ENCODE measurements at regions not wholly inside any gene's neighbourhood (a gene's known extent, or its start where the extent isn't known, plus 50 kb on each side); places are given as distances from the start of the nearest gene placed in this dataset.

- no peak overlapping the region for H3K4me3 ChIP-seq (ENCODE audit: control insufficient read depth, low read depth, low read length)
- no peak for DNase-seq (ENCODE audit: low read depth)
- TF ChIP-seq, protein P1, sequence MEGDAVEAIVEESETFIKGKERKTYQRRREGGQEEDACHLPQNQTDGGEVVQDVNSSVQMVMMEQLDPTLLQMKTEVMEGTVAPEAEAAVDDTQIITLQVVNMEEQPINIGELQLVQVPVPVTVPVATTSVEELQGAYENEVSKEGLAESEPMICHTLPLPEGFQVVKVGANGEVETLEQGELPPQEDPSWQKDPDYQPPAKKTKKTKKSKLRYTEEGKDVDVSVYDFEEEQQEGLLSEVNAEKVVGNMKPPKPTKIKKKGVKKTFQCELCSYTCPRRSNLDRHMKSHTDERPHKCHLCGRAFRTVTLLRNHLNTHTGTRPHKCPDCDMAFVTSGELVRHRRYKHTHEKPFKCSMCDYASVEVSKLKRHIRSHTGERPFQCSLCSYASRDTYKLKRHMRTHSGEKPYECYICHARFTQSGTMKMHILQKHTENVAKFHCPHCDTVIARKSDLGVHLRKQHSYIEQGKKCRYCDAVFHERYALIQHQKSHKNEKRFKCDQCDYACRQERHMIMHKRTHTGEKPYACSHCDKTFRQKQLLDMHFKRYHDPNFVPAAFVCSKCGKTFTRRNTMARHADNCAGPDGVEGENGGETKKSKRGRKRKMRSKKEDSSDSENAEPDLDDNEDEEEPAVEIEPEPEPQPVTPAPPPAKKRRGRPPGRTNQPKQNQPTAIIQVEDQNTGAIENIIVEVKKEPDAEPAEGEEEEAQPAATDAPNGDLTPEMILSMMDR (conservative IDR thresholded peaks at IDR 0.05; ENCODE audit: control insufficient read depth, insufficient read depth, low read depth, low read length) = no peak
These were observed 351.7 kb upstream of the SPHKAP start for GRCh38 chr2:228533156-228533555.

GRCh38 chr2:228532233-228532632, 350.7 kb upstream of the SPHKAP start:
- H3K4me3 ChIP-seq (ENCODE audit: control insufficient read depth, low read depth, low read length) = no peak overlapping the region
- DNase-seq (ENCODE audit: low read depth) = no peak
- TF ChIP-seq, protein P1 (conservative IDR thresholded peaks at IDR 0.05; ENCODE audit: control insufficient read depth, insufficient read depth, low read depth, low read length) = no peak

DNA sequence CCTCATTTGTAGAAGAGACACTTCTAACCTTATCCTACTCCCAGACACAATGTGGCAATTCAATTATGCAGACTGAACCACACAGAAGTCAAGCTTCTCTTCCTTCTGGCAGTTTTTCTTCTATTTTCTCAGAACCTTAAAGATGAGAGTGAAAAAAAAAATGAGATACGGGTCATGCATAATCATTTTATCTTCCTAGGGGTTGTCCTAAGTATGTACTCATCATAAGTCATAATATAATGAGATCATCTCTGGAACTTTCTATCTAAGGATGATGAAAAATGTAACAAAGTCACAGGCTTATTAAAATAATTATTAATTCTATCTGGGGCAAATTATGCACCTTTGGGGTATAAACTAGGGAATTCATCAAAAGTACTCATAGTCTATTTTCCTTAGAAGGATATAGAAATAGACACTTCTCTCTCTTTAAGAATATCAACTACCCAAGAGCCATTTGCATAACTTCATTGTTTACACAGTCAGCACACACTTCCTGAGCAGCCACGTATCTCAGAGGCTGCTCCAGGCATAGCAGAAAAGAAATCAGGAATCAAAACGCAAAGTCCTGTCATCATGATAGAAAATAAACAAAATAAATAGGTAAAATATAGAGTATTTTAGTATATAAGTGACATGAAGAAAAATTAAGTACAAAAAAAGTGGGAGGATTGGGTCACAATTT, 345.9 kb upstream of the SPHKAP start:
- TF ChIP-seq, protein P1 (conservative IDR thresholded peaks at IDR 0.05; ENCODE audit: control insufficient read depth, insufficient read depth, low read depth, low read length) = no peak
- no peak overlapping the region for H3K4me3 ChIP-seq (ENCODE audit: control insufficient read depth, low read depth, low read length)

GRCh38 chr2:228526687-228527086, 345.2 kb upstream of the SPHKAP start:
- DNase-seq (ENCODE audit: low read depth) = no peak
- TF ChIP-seq, protein P1 (conservative IDR thresholded peaks at IDR 0.05; ENCODE audit: control insufficient read depth, insufficient read depth, low read depth, low read length) = no peak
- H3K4me3 ChIP-seq (ENCODE audit: control insufficient read depth, low read depth, low read length) = no peak overlapping the region

More for the DNA sequence above, 345.9 kb upstream of the SPHKAP start:
- no peak for DNase-seq (ENCODE audit: low read depth)

GRCh38 chr2:228522977-228523376, 341.5 kb upstream of the SPHKAP start:
- DNase-seq (ENCODE audit: low read depth) = no peak
- no peak overlapping the region for H3K4me3 ChIP-seq (ENCODE audit: control insufficient read depth, low read depth, low read length)
- TF ChIP-seq, protein P1 (conservative IDR thresholded peaks at IDR 0.05; ENCODE audit: control insufficient read depth, insufficient read depth, low read depth, low read length) = no peak

GRCh38 chr2:228522276-228522675, 340.8 kb upstream of the SPHKAP start:
- H3K4me3 ChIP-seq (ENCODE audit: control insufficient read depth, low read depth, low read length) = no peak overlapping the region
- peak; percentile 16 for DNase-seq (ENCODE audit: low read depth)
- TF ChIP-seq, protein P1 (conservative IDR thresholded peaks at IDR 0.05; ENCODE audit: control insufficient read depth, insufficient read depth, low read depth, low read length) = no peak
